Thyroid gland (tissue), 4 donors: ENCODE measurements at regions not wholly inside any gene's neighbourhood (a gene's known extent, or its start where the extent isn't known, plus 50 kb on each side); places are given as distances from the start of the nearest gene placed in this dataset.

Experiments
- POLR2A ChIP-seq, 2 donors: fragments of 450-650 bp; IDR thresholded peaks; one replicate each; pipeline ENCODE4 v1.6.1; 2017; ENCODE audit warnings: antibody characterized with exemption in 2 of 2, mild to moderate bottlenecking in 2 of 2, moderate library complexity in 1 of 2
- TF ChIP-seq, protein P1 (sequence below), 6 experiments: fragments of 200-600 bp in 3 of 6; fragments of 450-650 bp in 3 of 6; sonication (generic) in 3 of 6; IDR thresholded peaks; one replicate each; pipeline ENCODE4 v1.5.1; 2016 to 2019; ENCODE audit warnings: antibody characterized with exemption in 6 of 6, mild to moderate bottlenecking in 2 of 6, inconsistent platforms in 1 of 6, moderate library complexity in 1 of 6

DNA sequence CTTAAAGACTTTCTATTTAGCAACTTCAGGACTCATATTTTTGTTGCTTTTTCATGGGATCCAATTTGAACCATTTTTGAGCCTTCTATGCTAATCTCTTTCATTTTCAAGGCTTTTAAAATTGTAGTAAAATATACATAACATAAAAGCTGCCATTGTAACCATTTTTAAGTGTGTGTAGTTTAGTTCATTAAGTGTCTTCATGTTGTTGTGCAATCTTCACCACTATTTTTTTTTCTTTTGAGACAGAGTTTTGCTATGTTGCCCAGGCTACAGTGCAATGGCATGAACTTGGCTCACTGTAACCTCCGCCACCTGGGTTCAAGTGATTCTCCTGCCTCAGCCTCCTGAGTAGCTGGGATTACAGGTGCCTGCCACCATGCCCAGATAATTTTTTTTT, 451.6 kb downstream of the TMEM114 start:
- TF ChIP-seq, protein P1, sequence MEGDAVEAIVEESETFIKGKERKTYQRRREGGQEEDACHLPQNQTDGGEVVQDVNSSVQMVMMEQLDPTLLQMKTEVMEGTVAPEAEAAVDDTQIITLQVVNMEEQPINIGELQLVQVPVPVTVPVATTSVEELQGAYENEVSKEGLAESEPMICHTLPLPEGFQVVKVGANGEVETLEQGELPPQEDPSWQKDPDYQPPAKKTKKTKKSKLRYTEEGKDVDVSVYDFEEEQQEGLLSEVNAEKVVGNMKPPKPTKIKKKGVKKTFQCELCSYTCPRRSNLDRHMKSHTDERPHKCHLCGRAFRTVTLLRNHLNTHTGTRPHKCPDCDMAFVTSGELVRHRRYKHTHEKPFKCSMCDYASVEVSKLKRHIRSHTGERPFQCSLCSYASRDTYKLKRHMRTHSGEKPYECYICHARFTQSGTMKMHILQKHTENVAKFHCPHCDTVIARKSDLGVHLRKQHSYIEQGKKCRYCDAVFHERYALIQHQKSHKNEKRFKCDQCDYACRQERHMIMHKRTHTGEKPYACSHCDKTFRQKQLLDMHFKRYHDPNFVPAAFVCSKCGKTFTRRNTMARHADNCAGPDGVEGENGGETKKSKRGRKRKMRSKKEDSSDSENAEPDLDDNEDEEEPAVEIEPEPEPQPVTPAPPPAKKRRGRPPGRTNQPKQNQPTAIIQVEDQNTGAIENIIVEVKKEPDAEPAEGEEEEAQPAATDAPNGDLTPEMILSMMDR (IDR thresholded peaks at IDR 0.05), result no peak
- no peak for TF ChIP-seq POLR2A (IDR thresholded peaks at IDR 0.05)
